ENCODE measurements at regions not wholly inside any gene's neighbourhood (a gene's known extent, or its start where the extent isn't known, plus 50 kb on each side); places are given as distances from the start of the nearest gene placed in this dataset.

- TF ChIP-seq EP300 (IDR thresholded peaks at IDR 0.05; ENCODE audit: borderline replicate concordance in 1 of 2, control insufficient read depth in 1 of 2, low read depth in 2 of 2, low read length in 2 of 2) (no peak), SP1 (IDR thresholded peaks at IDR 0.05; ENCODE audit: low read depth, low read length) (no peak), ZNF687 (IDR thresholded peaks at IDR 0.05) (no peak)
Observed at GRCh38 chr21:38716942-38717341, 88.8 kb upstream of the ETS2 start (continued).

DNA sequence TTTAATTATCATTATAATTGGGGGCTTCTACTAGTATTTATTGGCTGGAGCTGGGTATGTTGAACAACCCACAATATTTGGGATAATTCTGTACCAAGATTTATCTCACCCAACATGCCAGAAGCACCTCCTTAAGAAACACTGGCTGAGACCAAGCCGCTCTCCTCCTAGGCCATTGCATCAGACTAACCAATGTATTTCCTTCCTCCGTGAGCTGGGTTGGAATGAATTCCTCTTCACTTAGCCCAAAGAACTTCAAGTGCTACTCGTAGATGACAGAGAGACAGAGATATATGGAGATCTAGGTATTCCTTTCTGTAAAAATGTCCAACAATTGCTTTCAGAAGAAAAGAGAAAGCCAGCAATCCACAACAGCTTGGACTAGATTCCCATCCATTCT is 87.2 kb upstream of the ETS2 start:
- Histone ChIP-seq H3K4me2 (ENCODE audit: control insufficient read depth, insufficient read depth) (no peak overlapping the region), H3K27me3 (replicated peaks in 1 of 2; ENCODE audit: control insufficient read depth in 2 of 2, insufficient read depth in 2 of 2, low read length in 1 of 2) (no peaks in the 10 kb centered on the region; a peak in 1 of 4 replicates), H3K4me1 (ENCODE audit: control insufficient read depth, insufficient read depth, low read length) (no peaks in the 10 kb centered on the region), H3K9ac (ENCODE audit: control insufficient read depth, insufficient read depth, low read length) (no peak overlapping the region), H3K9me3 (replicated peaks; ENCODE audit: control insufficient read depth, insufficient read depth, low read length) (no peaks in the 10 kb centered on the region), H3K36me3 (ENCODE audit: control insufficient read depth in 2 of 2, insufficient read depth in 2 of 2, low read length in 1 of 2) (no peaks in the 10 kb centered on the region), H3K79me2 (ENCODE audit: control insufficient read depth, insufficient read depth, low read length) (no peaks in the 10 kb centered on the region), H3K4me3 (no peak overlapping the region), H3K27ac (ENCODE audit: control insufficient read depth, insufficient read depth) (no peak overlapping the region), H4K20me1 (ENCODE audit: control insufficient read depth, insufficient read depth) (no peaks in the 10 kb centered on the region), H2AFZ (ENCODE audit: control insufficient read depth, low read depth, low read length) (no peak overlapping the region)
- DNase-seq (ENCODE audit: low read depth, low spot score) (no peak), FAIRE-seq (no peak), ATAC-seq (no peak)
- no TSS peak for BruUV-seq (replicated peaks)
- ChIA-PET RAD21 (ENCODE audit: unreplicated experiment) (no interaction called here), SMC1A (ENCODE audit: uncharacterized antibody, unreplicated experiment) (no interaction called here), CTCF (no interaction called here), POLR2A (no interaction called here)
- in situ Hi-C loops (cut with MboI) (no loop called here), intact Hi-C loops (cut with micrococcal nuclease; ENCODE audit: unreplicated experiment) (no loop called here)
- WGBS (ENCODE audit: insufficient coverage, insufficient replicate concordance, low lambda C conversion rate, missing lambda C conversion rate) = 46% methylated on average over 3 of the region's 3 CpGs
- no peak for TF ChIP-seq NFYA (IDR thresholded peaks at IDR 0.05; ENCODE audit: borderline replicate concordance, low read depth, low read length)
- TF ChIP-seq CEBPZ (IDR thresholded peaks at IDR 0.05; ENCODE audit: low read depth, low read length) = no peak
- TF ChIP-seq ZNF592 (IDR thresholded peaks at IDR 0.05) = no peak
- no peak for TF ChIP-seq ZSCAN29 (IDR thresholded peaks at IDR 0.05)
